ENCODE measurements at regions not wholly inside any gene's neighbourhood (a gene's known extent, or its start where the extent isn't known, plus 50 kb on each side); places are given as distances from the start of the nearest gene placed in this dataset.

DNA sequence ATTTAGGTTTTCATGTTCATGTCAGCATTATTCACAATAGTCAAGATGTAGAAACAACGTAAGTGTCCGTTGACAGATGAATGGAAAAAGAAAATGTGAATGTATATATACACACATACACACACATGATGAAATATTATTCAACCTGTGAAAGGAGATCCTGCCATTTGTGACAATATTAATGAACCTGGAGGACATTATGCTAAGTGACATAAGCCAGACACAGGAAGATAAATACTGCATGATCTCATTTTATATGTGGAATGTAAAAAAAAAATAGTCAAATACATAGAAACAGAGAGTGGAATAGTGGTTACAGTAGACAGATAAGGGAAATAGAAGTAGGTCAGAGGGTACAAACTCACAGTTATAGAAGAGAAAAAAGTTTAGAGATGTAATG lies 651.1 kb upstream of the MKI67 start:
- H3K4me2 ChIP-seq (ENCODE audit: low read length) = no peak overlapping the region
- no peak overlapping the region for H3K4me3 ChIP-seq (ENCODE audit: low read depth, low read length, poor library complexity, severe bottlenecking)
- H3K27me3 ChIP-seq (ENCODE audit: insufficient read depth, low read length) = no peaks in the 10 kb centered on the region
- H3K36me3 ChIP-seq (ENCODE audit: insufficient read depth, low read length) = no peaks in the 10 kb centered on the region
- H3K79me2 ChIP-seq (ENCODE audit: insufficient read depth, low read length) = no peaks in the 10 kb centered on the region
- no peaks in the 10 kb centered on the region for H3K9me2 ChIP-seq (ENCODE audit: low read depth, low read length)
- H4K20me1 ChIP-seq (ENCODE audit: insufficient read depth, low read length) = no peaks in the 10 kb centered on the region
- H3K4me1 ChIP-seq (ENCODE audit: insufficient read depth, low read length, severe bottlenecking) = no peaks in the 10 kb centered on the region
- no peak overlapping the region for H3K27ac ChIP-seq (ENCODE audit: low read depth, low read length, poor library complexity, severe bottlenecking)
- H3F3A ChIP-seq (ENCODE audit: insufficient read depth, low read length) = no peaks in the 10 kb centered on the region
- no peak overlapping the region for H2AFZ ChIP-seq (ENCODE audit: low read length)
- H3K9me3 ChIP-seq (ENCODE audit: low read length) = no peaks in the 10 kb centered on the region
- no peak for TF ChIP-seq EZH2 (IDR thresholded peaks at IDR 0.05; ENCODE audit: borderline replicate concordance, low read length)
- no peak for TF ChIP-seq CTCF (IDR thresholded peaks at IDR 0.05; ENCODE audit: low read length)
- no peak overlapping the region for H3K9ac ChIP-seq (ENCODE audit: low read length)

GRCh38 chr10:128779416-128779815 lies 653.2 kb upstream of the MKI67 start:
- Histone ChIP-seq H3K27me3 (ENCODE audit: insufficient read depth, low read length) (no peaks in the 10 kb centered on the region), H3K79me2 (ENCODE audit: insufficient read depth, low read length) (no peaks in the 10 kb centered on the region), H2AFZ (ENCODE audit: low read length) (no peak overlapping the region), H3K4me2 (ENCODE audit: low read length) (no peak overlapping the region), H3K9me3 (ENCODE audit: low read length) (no peaks in the 10 kb centered on the region), H3K4me3 (ENCODE audit: low read depth, low read length, poor library complexity, severe bottlenecking) (no peak overlapping the region), H3K36me3 (ENCODE audit: insufficient read depth, low read length) (no peaks in the 10 kb centered on the region), H3K27ac (ENCODE audit: low read depth, low read length, poor library complexity, severe bottlenecking) (no peak overlapping the region), H3K9me2 (ENCODE audit: low read depth, low read length) (no peaks in the 10 kb centered on the region), H3K9ac (ENCODE audit: low read length) (no peak overlapping the region), H3F3A (ENCODE audit: insufficient read depth, low read length) (no peaks in the 10 kb centered on the region), H3K4me1 (ENCODE audit: insufficient read depth, low read length, severe bottlenecking) (no peaks in the 10 kb centered on the region), H4K20me1 (ENCODE audit: insufficient read depth, low read length) (no peaks in the 10 kb centered on the region)
- TF ChIP-seq CTCF (IDR thresholded peaks at IDR 0.05; ENCODE audit: low read length) (no peak), EZH2 (IDR thresholded peaks at IDR 0.05; ENCODE audit: borderline replicate concordance, low read length) (no peak)

- no peak for TF ChIP-seq EZH2 (IDR thresholded peaks at IDR 0.05; ENCODE audit: borderline replicate concordance, low read length)
- no peak for TF ChIP-seq CTCF (IDR thresholded peaks at IDR 0.05; ENCODE audit: low read length)
- Histone ChIP-seq H3K4me2 (ENCODE audit: low read length) (no peak overlapping the region), H4K20me1 (ENCODE audit: insufficient read depth, low read length) (no peaks in the 10 kb centered on the region)
These were observed 654.0 kb upstream of the MKI67 start for GRCh38 chr10:128780156-128780761.

More at GRCh38 chr10:128780156-128780761, 654.0 kb upstream of the MKI67 start:
- H3K9ac ChIP-seq (ENCODE audit: low read length) = no peak overlapping the region
- no peak overlapping the region for H3K4me3 ChIP-seq (ENCODE audit: low read depth, low read length, poor library complexity, severe bottlenecking)
- H2AFZ ChIP-seq (ENCODE audit: low read length) = no peak overlapping the region
- H3F3A ChIP-seq (ENCODE audit: insufficient read depth, low read length) = no peaks in the 10 kb centered on the region
- H3K27ac ChIP-seq (ENCODE audit: low read depth, low read length, poor library complexity, severe bottlenecking) = no peak overlapping the region
- H3K4me1 ChIP-seq (ENCODE audit: insufficient read depth, low read length, severe bottlenecking) = no peaks in the 10 kb centered on the region
- H3K9me3 ChIP-seq (ENCODE audit: low read length) = no peaks in the 10 kb centered on the region
- no peaks in the 10 kb centered on the region for H3K79me2 ChIP-seq (ENCODE audit: insufficient read depth, low read length)
- H3K27me3 ChIP-seq (ENCODE audit: insufficient read depth, low read length) = no peaks in the 10 kb centered on the region
- no peaks in the 10 kb centered on the region for H3K9me2 ChIP-seq (ENCODE audit: low read depth, low read length)
- H3K36me3 ChIP-seq (ENCODE audit: insufficient read depth, low read length) = no peaks in the 10 kb centered on the region
